ENCODE measurements at regions not wholly inside any gene's neighbourhood (a gene's known extent, or its start where the extent isn't known, plus 50 kb on each side); places are given as distances from the start of the nearest gene placed in this dataset.

- Histone ChIP-seq H3K4me1 (ENCODE audit: control insufficient read depth in 1 of 2, insufficient read depth in 2 of 2, low read length in 2 of 2) (no peaks in the 10 kb centered on the region), H3K79me2 (ENCODE audit: insufficient read depth, low read length) (no peaks in the 10 kb centered on the region), H3K27me3 (ENCODE audit: control insufficient read depth in 2 of 2, insufficient read depth in 2 of 2, low read length in 2 of 2) (no peaks in the 10 kb centered on the region), H3K9ac (ENCODE audit: insufficient read depth, low read length, poor library complexity, severe bottlenecking) (no peak overlapping the region), H4K20me1 (ENCODE audit: insufficient read depth, low read length) (no peaks in the 10 kb centered on the region), H3K36me3 (replicated peaks in 1 of 2; ENCODE audit: control insufficient read depth in 1 of 2, insufficient read depth in 2 of 2, low read length in 2 of 2) (no peaks in the 10 kb centered on the region), H3K27ac (ENCODE audit: low read depth in 1 of 2, low read length in 2 of 2) (no peak overlapping the region), H2AFZ (ENCODE audit: insufficient read depth, low read depth, low read length, poor library complexity, severe bottlenecking) (no peak overlapping the region), H3K9me3 (replicated peaks in 1 of 2; ENCODE audit: control insufficient read depth in 1 of 2, insufficient read depth in 1 of 2, low read length in 2 of 2) (no peaks in the 10 kb centered on the region), H3K4me2 (replicated peaks; ENCODE audit: extremely low read depth, low read length, poor library complexity, severe bottlenecking) (no peak overlapping the region), H3K4me3 (replicated peaks in 1 of 3; ENCODE audit: low read depth in 2 of 3, low read length in 3 of 3) (no peak overlapping the region)
- TF ChIP-seq CTCF (IDR thresholded peaks at IDR 0.05), result no peak
- Mint-ChIP-seq H3K9me3 (peaks cover 0 to 5% (median 0%) of the 10 kb centered on the region in 7 donors), H3K27ac (no peak overlapping the region), H3K4me3 (no peak overlapping the region), H3K27me3 (ENCODE audit: low read depth in 3 of 3) (peaks cover 0 to 7% (median 4%) of the 10 kb centered on the region in 3 donors), H3K36me3 (no peaks in the 10 kb centered on the region), H3K4me1 (no peaks in the 10 kb centered on the region)
- DNase-seq, result no peak
- intact Hi-C loops (cut with micrococcal nuclease), result no loop called here
Measured at GRCh38 chr12:106004289-106004688, 134.5 kb downstream of the NUAK1 start.

DNA sequence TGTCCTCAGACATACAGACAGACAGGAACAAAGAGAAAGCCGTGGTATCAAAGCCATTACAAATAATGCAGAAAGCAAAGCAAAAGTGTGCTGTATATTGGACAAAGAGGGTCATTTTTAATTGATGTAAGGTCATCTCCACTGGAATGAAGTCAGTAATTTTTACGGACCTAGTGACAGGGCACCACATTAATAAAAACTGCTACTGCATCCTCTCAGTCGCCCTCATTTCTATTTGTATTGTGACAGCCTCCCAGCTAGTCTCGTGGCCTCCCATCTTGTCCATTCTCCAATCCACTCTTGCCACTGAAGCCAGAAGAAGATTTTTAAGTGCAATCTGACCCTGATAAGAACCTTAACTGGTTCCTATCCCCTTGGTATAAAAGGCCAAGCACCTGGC, 132.4 kb downstream of the NUAK1 start:
- WGBS (ENCODE audit: insufficient coverage), result no CpG with 5 or more reads among the region's 4 CpGs
- TF ChIP-seq CTCF (IDR thresholded peaks at IDR 0.05), result no peak
- Histone ChIP-seq H3K4me3 (replicated peaks in 1 of 3; ENCODE audit: low read depth in 2 of 3, low read length in 3 of 3) (no peak overlapping the region), H3K4me2 (replicated peaks; ENCODE audit: extremely low read depth, low read length, poor library complexity, severe bottlenecking) (no peak overlapping the region), H3K36me3 (replicated peaks in 1 of 2; ENCODE audit: control insufficient read depth in 1 of 2, insufficient read depth in 2 of 2, low read length in 2 of 2) (no peaks in the 10 kb centered on the region), H3K27me3 (ENCODE audit: control insufficient read depth in 2 of 2, insufficient read depth in 2 of 2, low read length in 2 of 2) (no peaks in the 10 kb centered on the region), H2AFZ (ENCODE audit: insufficient read depth, low read depth, low read length, poor library complexity, severe bottlenecking) (no peak overlapping the region), H3K4me1 (ENCODE audit: control insufficient read depth in 1 of 2, insufficient read depth in 2 of 2, low read length in 2 of 2) (no peaks in the 10 kb centered on the region), H3K27ac (ENCODE audit: low read depth in 1 of 2, low read length in 2 of 2) (no peak overlapping the region), H4K20me1 (ENCODE audit: insufficient read depth, low read length) (no peaks in the 10 kb centered on the region), H3K9me3 (replicated peaks in 1 of 2; ENCODE audit: control insufficient read depth in 1 of 2, insufficient read depth in 1 of 2, low read length in 2 of 2) (no peaks in the 10 kb centered on the region), H3K9ac (ENCODE audit: insufficient read depth, low read length, poor library complexity, severe bottlenecking) (no peak overlapping the region), H3K79me2 (ENCODE audit: insufficient read depth, low read length) (no peaks in the 10 kb centered on the region)
- Mint-ChIP-seq H3K9me3 (peaks cover 0 to 5% (median 0%) of the 10 kb centered on the region in 7 donors), H3K36me3 (no peaks in the 10 kb centered on the region), H3K4me3 (no peak overlapping the region), H3K4me1 (no peaks in the 10 kb centered on the region), H3K27ac (no peak overlapping the region), H3K27me3 (ENCODE audit: low read depth in 3 of 3) (peaks cover 0 to 5% (median 4%) of the 10 kb centered on the region in 3 donors)
- intact Hi-C loops (cut with micrococcal nuclease), result no loop called here
- no peak for DNase-seq
